Skin epidermis (tissue), 12 donors: ENCODE measurements at regions not wholly inside any gene's neighbourhood (a gene's known extent, or its start where the extent isn't known, plus 50 kb on each side); places are given as distances from the start of the nearest gene placed in this dataset.

Source experiments
- H3K27ac ChIP-seq, 21 experiments: fragments of 200-600 bp; sonication (generic) in 11 of 21; one replicate each; pipeline ENCODE4 v1.5.0; 2020; ENCODE audit warnings: mild to moderate bottlenecking in 3 of 21, inconsistent platforms in 2 of 21, moderate library complexity in 2 of 21
- H3K4me3 ChIP-seq, 7 experiments: fragments of 200-600 bp; sonication (generic) in 2 of 7; one replicate each; pipeline ENCODE4 v1.5.0; 2020; ENCODE audit warnings: inconsistent platforms in 2 of 7, mild to moderate bottlenecking in 2 of 7, moderate library complexity in 1 of 7

GRCh38 chr10:44435196-44435595 is 50.3 kb upstream of the CXCL12 start:
- H3K27ac ChIP-seq = no peak overlapping the region
- H3K4me3 ChIP-seq = no peak overlapping the region

GRCh38 chr10:44436240-44436639 is 51.3 kb upstream of the CXCL12 start:
- H3K4me3 ChIP-seq = no peak overlapping the region
- H3K27ac ChIP-seq = peak overlapping the region in 1 of 21 experiments; percentile 33

GRCh38 chr10:44437840-44438511 is 53.1 kb upstream of the CXCL12 start:
- peak overlapping the region in 7 of 21 experiments; percentile 49 to 77 (median 65) for H3K27ac ChIP-seq
- no peak overlapping the region for H3K4me3 ChIP-seq

- H3K4me3 ChIP-seq = no peak overlapping the region
- peak overlapping the region in 7 of 21 experiments; percentile 39 to 77 (median 64) for H3K27ac ChIP-seq
Measured at GRCh38 chr10:44439239-44439957, 54.5 kb upstream of the CXCL12 start.

- peak overlapping the region in 2 of 21 experiments; percentile 70 to 77 for H3K27ac ChIP-seq
- no peak overlapping the region for H3K4me3 ChIP-seq
Measured at GRCh38 chr10:44439958-44440244, 55.0 kb upstream of the CXCL12 start.

- no peak overlapping the region for H3K27ac ChIP-seq
- no peak overlapping the region for H3K4me3 ChIP-seq
Measured at GRCh38 chr10:44457259-44457658, 72.4 kb upstream of the CXCL12 start.

GRCh38 chr10:44458671-44459413 is 73.9 kb upstream of the CXCL12 start:
- H3K27ac ChIP-seq = no peak overlapping the region

GRCh38 chr10:44459671-44460070 is 74.8 kb upstream of the CXCL12 start:
- H3K27ac ChIP-seq = peak overlapping the region in 1 of 21 experiments; percentile 20

More at GRCh38 chr10:44458671-44459413, 73.9 kb upstream of the CXCL12 start:
- H3K4me3 ChIP-seq = no peak overlapping the region

GRCh38 chr10:44460416-44460815 is 75.5 kb upstream of the CXCL12 start:
- Histone ChIP-seq H3K4me3 (no peak overlapping the region), H3K27ac (no peak overlapping the region)

More at GRCh38 chr10:44459671-44460070, 74.8 kb upstream of the CXCL12 start:
- H3K4me3 ChIP-seq = no peak overlapping the region

- H3K27ac ChIP-seq = no peak overlapping the region
- no peak overlapping the region for H3K4me3 ChIP-seq
Measured at GRCh38 chr10:44462338-44462914, 77.5 kb upstream of the CXCL12 start.

GRCh38 chr10:44463511-44464121 is 78.7 kb upstream of the CXCL12 start:
- Histone ChIP-seq H3K27ac (peak overlapping the region in 1 of 21 experiments; percentile 8), H3K4me3 (no peak overlapping the region)

GRCh38 chr10:44464503-44464902 is 79.6 kb upstream of the CXCL12 start:
- no peak overlapping the region for H3K27ac ChIP-seq
- H3K4me3 ChIP-seq = no peak overlapping the region

- H3K4me3 ChIP-seq = no peak overlapping the region
- peak overlapping the region in 1 of 21 experiments; percentile 26 for H3K27ac ChIP-seq
Measured at GRCh38 chr10:44465401-44466115, 80.7 kb upstream of the CXCL12 start.

GRCh38 chr10:44466236-44466635 is 81.3 kb upstream of the CXCL12 start:
- Histone ChIP-seq H3K27ac (no peak overlapping the region), H3K4me3 (no peak overlapping the region)

- H3K4me3 ChIP-seq = no peak overlapping the region
- H3K27ac ChIP-seq = no peak overlapping the region
Measured at GRCh38 chr10:44467090-44467489, 82.2 kb upstream of the CXCL12 start.

GRCh38 chr10:44467900-44468299 is 83.0 kb upstream of the CXCL12 start:
- Histone ChIP-seq H3K4me3 (no peak overlapping the region), H3K27ac (no peak overlapping the region)

- no peak overlapping the region for H3K27ac ChIP-seq
Measured at GRCh38 chr10:44468525-44468924, 83.6 kb upstream of the CXCL12 start.

GRCh38 chr10:44468965-44469364 is 84.1 kb upstream of the CXCL12 start:
- H3K4me3 ChIP-seq = no peak overlapping the region
- no peak overlapping the region for H3K27ac ChIP-seq

More at GRCh38 chr10:44468525-44468924, 83.6 kb upstream of the CXCL12 start:
- no peak overlapping the region for H3K4me3 ChIP-seq

- no peak overlapping the region for H3K4me3 ChIP-seq
- no peak overlapping the region for H3K27ac ChIP-seq
Measured at GRCh38 chr10:44470784-44471183, 85.9 kb upstream of the CXCL12 start.
